Esophagus squamous epithelium (tissue), 4 donors: ENCODE measurements at regions not wholly inside any gene's neighbourhood (a gene's known extent, or its start where the extent isn't known, plus 50 kb on each side); places are given as distances from the start of the nearest gene placed in this dataset.

Experiments
- POLR2A ChIP-seq, 4 donors: fragments of 450-650 bp; IDR thresholded peaks; one replicate each; pipeline ENCODE4 v1.6.1; 2017; ENCODE audit warnings: antibody characterized with exemption in 4 of 4, mild to moderate bottlenecking in 4 of 4, moderate library complexity in 3 of 4
- TF ChIP-seq, protein P1 (sequence below), 6 experiments: fragments of 450-650 bp in 4 of 6; fragments of 200-600 bp in 2 of 6; sonication (generic) in 2 of 6; IDR thresholded peaks; one replicate each; pipeline ENCODE4 v1.5.1; 2016 to 2019; ENCODE audit warnings: antibody characterized with exemption in 6 of 6, mild to moderate bottlenecking in 4 of 6, moderate library complexity in 4 of 6

GRCh38 chr5:3373391-3373790 lies 222.2 kb upstream of the IRX1 start:
- TF ChIP-seq, protein P1, sequence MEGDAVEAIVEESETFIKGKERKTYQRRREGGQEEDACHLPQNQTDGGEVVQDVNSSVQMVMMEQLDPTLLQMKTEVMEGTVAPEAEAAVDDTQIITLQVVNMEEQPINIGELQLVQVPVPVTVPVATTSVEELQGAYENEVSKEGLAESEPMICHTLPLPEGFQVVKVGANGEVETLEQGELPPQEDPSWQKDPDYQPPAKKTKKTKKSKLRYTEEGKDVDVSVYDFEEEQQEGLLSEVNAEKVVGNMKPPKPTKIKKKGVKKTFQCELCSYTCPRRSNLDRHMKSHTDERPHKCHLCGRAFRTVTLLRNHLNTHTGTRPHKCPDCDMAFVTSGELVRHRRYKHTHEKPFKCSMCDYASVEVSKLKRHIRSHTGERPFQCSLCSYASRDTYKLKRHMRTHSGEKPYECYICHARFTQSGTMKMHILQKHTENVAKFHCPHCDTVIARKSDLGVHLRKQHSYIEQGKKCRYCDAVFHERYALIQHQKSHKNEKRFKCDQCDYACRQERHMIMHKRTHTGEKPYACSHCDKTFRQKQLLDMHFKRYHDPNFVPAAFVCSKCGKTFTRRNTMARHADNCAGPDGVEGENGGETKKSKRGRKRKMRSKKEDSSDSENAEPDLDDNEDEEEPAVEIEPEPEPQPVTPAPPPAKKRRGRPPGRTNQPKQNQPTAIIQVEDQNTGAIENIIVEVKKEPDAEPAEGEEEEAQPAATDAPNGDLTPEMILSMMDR (IDR thresholded peaks at IDR 0.05): no peak
- no peak for TF ChIP-seq POLR2A (IDR thresholded peaks at IDR 0.05)
